ENCODE measurements at regions not wholly inside any gene's neighbourhood (a gene's known extent, or its start where the extent isn't known, plus 50 kb on each side); places are given as distances from the start of the nearest gene placed in this dataset.
A peak's percentile ranks its signal among the peaks of the same experiment; 100 is the strongest.

- no peak for FAIRE-seq
- H3K4me1 Mint-ChIP-seq (ENCODE audit: low read depth, unreplicated experiment): peaks cover 4% of the 10 kb centered on the region
- no peak overlapping the region for H3K4me2 ChIP-seq (ENCODE audit: low read length)
- H3K4me3 Mint-ChIP-seq (ENCODE audit: unreplicated experiment): no peak overlapping the region
- no peak overlapping the region for H3K27ac Mint-ChIP-seq (ENCODE audit: unreplicated experiment)
- H3K27ac ChIP-seq (ENCODE audit: low read depth, low read length): no peak overlapping the region
- no peaks in the 10 kb centered on the region for H3K4me1 ChIP-seq (ENCODE audit: insufficient read depth, low read length)
- no peaks in the 10 kb centered on the region for H3K79me2 ChIP-seq (ENCODE audit: insufficient read depth, low read length)
- no peak overlapping the region for H3K9ac ChIP-seq (ENCODE audit: low read length)
- no peak overlapping the region for H2AFZ ChIP-seq (ENCODE audit: low read depth, low read length)
- DNase-seq (ENCODE audit: low read depth): peak; percentile 40
- no peak for TF ChIP-seq CTCF (IDR thresholded peaks at IDR 0.05; ENCODE audit: insufficient read depth, low read depth, low read length)
- no peak for TF ChIP-seq EZH2 (IDR thresholded peaks at IDR 0.05; ENCODE audit: insufficient read depth, low read length)
- no peaks in the 10 kb centered on the region for H3K9me3 Mint-ChIP-seq (ENCODE audit: unreplicated experiment)
- no peaks in the 10 kb centered on the region for H3K27me3 Mint-ChIP-seq (ENCODE audit: low read depth, unreplicated experiment)
- no peaks in the 10 kb centered on the region for H3K36me3 Mint-ChIP-seq (ENCODE audit: low read depth, unreplicated experiment)
- H3K4me3 ChIP-seq (ENCODE audit: insufficient read depth, low read depth, low read length): no peak overlapping the region
- H4K20me1 ChIP-seq (ENCODE audit: insufficient read depth, low read length): no peaks in the 10 kb centered on the region
- no peaks in the 10 kb centered on the region for H3K36me3 ChIP-seq (ENCODE audit: insufficient read depth, low read length)
- no peaks in the 10 kb centered on the region for H3K27me3 ChIP-seq (ENCODE audit: insufficient read depth, low read length)
- H3K9me3 ChIP-seq (ENCODE audit: insufficient read depth, low read depth, low read length): no peaks in the 10 kb centered on the region
Observed at GRCh38 chr10:94218493-94219183, 144.1 kb downstream of the NOC3L start.

DNA sequence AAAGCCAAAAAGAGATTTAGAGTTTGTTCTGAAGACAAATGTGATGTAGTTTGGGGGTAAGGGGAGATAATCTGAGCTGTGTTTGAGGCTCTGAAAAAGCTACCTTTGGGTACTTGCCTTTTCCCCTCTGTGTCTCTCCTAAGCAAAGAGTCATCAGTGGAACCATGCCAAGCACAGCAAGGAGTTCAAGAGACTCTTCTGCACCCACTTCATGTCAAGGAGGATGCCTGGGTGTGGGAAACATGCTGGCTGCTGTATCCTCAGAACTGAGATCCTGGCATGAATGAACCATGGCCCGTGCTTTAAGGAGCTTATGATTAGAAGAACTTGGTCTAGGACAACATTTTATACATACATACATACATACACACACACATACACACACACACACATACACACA is 142.9 kb downstream of the NOC3L start:
- Histone ChIP-seq H3K27me3 (ENCODE audit: insufficient read depth, low read length) (no peaks in the 10 kb centered on the region), H3K4me1 (ENCODE audit: insufficient read depth, low read length) (peaks cover 6% of the 10 kb centered on the region), H4K20me1 (ENCODE audit: insufficient read depth, low read length) (no peaks in the 10 kb centered on the region), H3K9me3 (ENCODE audit: insufficient read depth, low read depth, low read length) (no peaks in the 10 kb centered on the region), H3K4me2 (ENCODE audit: low read length) (no peak overlapping the region), H3K9ac (ENCODE audit: low read length) (no peak overlapping the region), H3K36me3 (ENCODE audit: insufficient read depth, low read length) (no peaks in the 10 kb centered on the region), H2AFZ (ENCODE audit: low read depth, low read length) (no peak overlapping the region), H3K79me2 (ENCODE audit: insufficient read depth, low read length) (no peaks in the 10 kb centered on the region), H3K27ac (ENCODE audit: low read depth, low read length) (no peak overlapping the region), H3K4me3 (ENCODE audit: insufficient read depth, low read depth, low read length) (no peak overlapping the region)
- no peak for TF ChIP-seq EZH2 (IDR thresholded peaks at IDR 0.05; ENCODE audit: insufficient read depth, low read length)
- no peak for TF ChIP-seq CTCF (IDR thresholded peaks at IDR 0.05; ENCODE audit: insufficient read depth, low read depth, low read length)
- H3K36me3 Mint-ChIP-seq (ENCODE audit: low read depth, unreplicated experiment): no peaks in the 10 kb centered on the region
- no peaks in the 10 kb centered on the region for H3K9me3 Mint-ChIP-seq (ENCODE audit: unreplicated experiment)
- peak; percentile 65 for FAIRE-seq
- no peak overlapping the region for H3K4me3 Mint-ChIP-seq (ENCODE audit: unreplicated experiment)
- H3K27me3 Mint-ChIP-seq (ENCODE audit: low read depth, unreplicated experiment): no peaks in the 10 kb centered on the region
- no peak overlapping the region for H3K27ac Mint-ChIP-seq (ENCODE audit: unreplicated experiment)
- DNase-seq (ENCODE audit: low read depth): peak; percentile 38
- H3K4me1 Mint-ChIP-seq (ENCODE audit: low read depth, unreplicated experiment): peaks cover 4% of the 10 kb centered on the region

DNA sequence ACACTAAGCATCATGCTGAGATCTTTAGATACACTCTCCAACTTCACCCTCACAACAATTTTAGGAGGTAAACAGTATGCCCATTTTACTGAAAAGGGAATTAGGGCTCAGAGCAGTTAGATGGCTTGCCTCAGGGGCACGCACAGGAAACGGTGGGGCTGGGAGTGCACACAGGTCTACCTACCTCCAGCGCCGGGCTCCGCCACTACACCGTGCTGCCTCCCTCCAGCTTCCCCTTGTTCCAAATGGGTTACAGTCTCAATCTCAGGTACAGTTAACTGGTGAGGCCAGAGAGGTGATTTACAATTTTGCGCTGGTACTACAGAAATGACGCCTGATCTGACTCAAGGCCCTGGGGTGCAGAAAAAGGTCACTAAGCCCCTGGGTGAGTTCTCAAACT is 142.0 kb downstream of the NOC3L start:
- Histone ChIP-seq H3K36me3 (ENCODE audit: insufficient read depth, low read length) (no peaks in the 10 kb centered on the region), H3K27ac (ENCODE audit: low read depth, low read length) (no peak overlapping the region), H3K9me3 (ENCODE audit: insufficient read depth, low read depth, low read length) (no peaks in the 10 kb centered on the region), H2AFZ (ENCODE audit: low read depth, low read length) (no peak overlapping the region), H3K4me2 (ENCODE audit: low read length) (no peak overlapping the region), H3K4me1 (ENCODE audit: insufficient read depth, low read length) (peaks cover 10% of the 10 kb centered on the region), H3K9ac (ENCODE audit: low read length) (no peak overlapping the region), H4K20me1 (ENCODE audit: insufficient read depth, low read length) (no peaks in the 10 kb centered on the region), H3K79me2 (ENCODE audit: insufficient read depth, low read length) (no peaks in the 10 kb centered on the region), H3K27me3 (ENCODE audit: insufficient read depth, low read length) (no peaks in the 10 kb centered on the region), H3K4me3 (ENCODE audit: insufficient read depth, low read depth, low read length) (no peak overlapping the region)
- DNase-seq (ENCODE audit: low read depth): no peak
- TF ChIP-seq EZH2 (IDR thresholded peaks at IDR 0.05; ENCODE audit: insufficient read depth, low read length) (no peak), CTCF (IDR thresholded peaks at IDR 0.05; ENCODE audit: insufficient read depth, low read depth, low read length) (no peak)
- Mint-ChIP-seq H3K27ac (ENCODE audit: unreplicated experiment) (no peak overlapping the region), H3K9me3 (ENCODE audit: unreplicated experiment) (no peaks in the 10 kb centered on the region), H3K4me3 (ENCODE audit: unreplicated experiment) (no peak overlapping the region), H3K36me3 (ENCODE audit: low read depth, unreplicated experiment) (no peaks in the 10 kb centered on the region), H3K4me1 (ENCODE audit: low read depth, unreplicated experiment) (peaks cover 4% of the 10 kb centered on the region), H3K27me3 (ENCODE audit: low read depth, unreplicated experiment) (no peaks in the 10 kb centered on the region)
- FAIRE-seq: no peak
